ENCODE measurements at regions not wholly inside any gene's neighbourhood (a gene's known extent, or its start where the extent isn't known, plus 50 kb on each side); places are given as distances from the start of the nearest gene placed in this dataset.
"Not testable (repeated sequence)": the region's sequence is repeated elsewhere in the genome, so short reads cannot be mapped to it uniquely, and the experiment has no call there.

GRCh38 chr16:59030923-59031485 lies 296.9 kb upstream of the GOT2 start:
- TF ChIP-seq CTCF (IDR thresholded peaks at IDR 0.05; ENCODE audit: control insufficient read depth, extremely low read depth, insufficient read depth) = no peak
- no peak for DNase-seq (ENCODE audit: low read depth)
- H3K4me3 ChIP-seq (ENCODE audit: low read depth, low read length) = no peak overlapping the region

- no peak overlapping the region for H3K4me3 ChIP-seq (ENCODE audit: low read depth, low read length)
- DNase-seq (ENCODE audit: low read depth) = no peak
- no peak for TF ChIP-seq CTCF (IDR thresholded peaks at IDR 0.05; ENCODE audit: control insufficient read depth, extremely low read depth, insufficient read depth)
Observed at GRCh38 chr16:59021751-59022150, 287.6 kb upstream of the GOT2 start.

GRCh38 chr16:59013930-59014329 lies 279.8 kb upstream of the GOT2 start:
- no peak for DNase-seq (ENCODE audit: low read depth)
- no peak overlapping the region for H3K4me3 ChIP-seq (ENCODE audit: low read depth, low read length)
- TF ChIP-seq CTCF (IDR thresholded peaks at IDR 0.05; ENCODE audit: control insufficient read depth, extremely low read depth, insufficient read depth) = no peak

DNA sequence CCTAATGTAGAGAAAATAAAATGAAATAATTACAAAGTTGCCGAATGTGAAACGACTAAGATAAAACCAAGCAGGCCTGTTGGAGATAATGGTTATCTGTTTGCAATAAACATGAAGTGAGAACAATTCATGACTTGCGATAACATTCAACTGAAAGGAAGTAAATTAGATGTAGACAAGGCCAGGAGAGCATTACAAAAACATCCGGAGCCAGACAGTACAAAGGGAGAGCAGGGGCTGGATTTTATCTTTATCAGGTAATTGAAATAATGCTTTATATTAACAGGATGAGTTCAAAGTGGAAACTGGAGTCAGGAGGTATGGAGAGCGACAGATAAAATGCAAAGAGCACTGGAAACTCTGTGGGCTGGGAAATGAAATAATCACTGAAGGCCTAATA lies 265.6 kb upstream of the GOT2 start:
- H3K4me3 ChIP-seq (ENCODE audit: low read depth, low read length) = no peak overlapping the region
- no peak for DNase-seq (ENCODE audit: low read depth)
- no peak for TF ChIP-seq CTCF (IDR thresholded peaks at IDR 0.05; ENCODE audit: control insufficient read depth, extremely low read depth, insufficient read depth)

GRCh38 chr16:58992755-58993154 lies 258.6 kb upstream of the GOT2 start:
- not testable (repeated sequence) for H3K4me3 ChIP-seq (ENCODE audit: low read depth, low read length); DNase-seq (ENCODE audit: low read depth)

- not testable (repeated sequence) for DNase-seq (ENCODE audit: low read depth); H3K4me3 ChIP-seq (ENCODE audit: low read depth, low read length)
Observed at GRCh38 chr16:58983181-58983965, 249.3 kb upstream of the GOT2 start.

DNA sequence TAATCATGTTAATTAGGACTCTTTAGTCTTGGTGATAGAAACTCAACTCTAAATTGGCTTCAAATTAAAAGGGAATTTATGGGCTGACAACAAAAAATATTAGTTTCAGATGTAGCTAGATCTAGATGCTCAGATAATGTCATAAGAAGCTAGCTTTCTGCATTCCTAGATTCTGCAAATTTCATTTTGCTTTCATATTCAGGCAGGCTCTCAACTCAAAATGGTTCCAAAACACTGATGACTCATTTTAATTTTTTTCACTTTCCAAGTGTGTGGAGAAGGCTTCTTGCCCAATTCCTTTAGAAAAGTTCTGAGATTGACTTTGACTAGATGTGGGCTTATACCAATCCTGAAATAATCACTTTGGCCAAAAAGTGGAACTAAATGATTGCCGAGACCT lies 236.7 kb upstream of the GOT2 start:
- no peak overlapping the region for H3K4me3 ChIP-seq (ENCODE audit: low read depth, low read length)
- no peak for DNase-seq (ENCODE audit: low read depth)
- TF ChIP-seq CTCF (IDR thresholded peaks at IDR 0.05; ENCODE audit: control insufficient read depth, extremely low read depth, insufficient read depth) = no peak

DNA sequence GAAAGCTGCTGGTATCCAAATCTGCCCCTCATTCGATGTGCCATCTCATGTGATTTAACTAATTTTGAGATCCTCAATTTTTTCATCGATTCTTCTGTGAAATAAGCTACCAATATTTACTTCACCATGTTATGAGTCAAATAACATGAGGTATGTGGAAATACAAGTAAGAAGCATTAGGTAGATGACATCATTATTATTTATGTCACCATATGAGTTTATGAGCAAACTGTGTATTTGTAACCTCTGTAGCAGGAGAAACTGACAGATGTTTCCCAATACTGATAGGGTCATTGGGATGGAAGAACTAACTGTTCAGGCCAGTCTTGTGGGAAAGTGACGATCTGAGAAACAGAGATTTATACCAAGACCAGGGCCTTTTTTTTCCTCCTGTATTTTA lies 229.4 kb upstream of the GOT2 start:
- no peak for TF ChIP-seq CTCF (IDR thresholded peaks at IDR 0.05; ENCODE audit: control insufficient read depth, extremely low read depth, insufficient read depth)
- H3K4me3 ChIP-seq (ENCODE audit: low read depth, low read length) = no peak overlapping the region
- no peak for DNase-seq (ENCODE audit: low read depth)

Data from LNCaP clone FGC (cell line).